ENCODE measurements at regions not wholly inside any gene's neighbourhood (a gene's known extent, or its start where the extent isn't known, plus 50 kb on each side); places are given as distances from the start of the nearest gene placed in this dataset.

DNA sequence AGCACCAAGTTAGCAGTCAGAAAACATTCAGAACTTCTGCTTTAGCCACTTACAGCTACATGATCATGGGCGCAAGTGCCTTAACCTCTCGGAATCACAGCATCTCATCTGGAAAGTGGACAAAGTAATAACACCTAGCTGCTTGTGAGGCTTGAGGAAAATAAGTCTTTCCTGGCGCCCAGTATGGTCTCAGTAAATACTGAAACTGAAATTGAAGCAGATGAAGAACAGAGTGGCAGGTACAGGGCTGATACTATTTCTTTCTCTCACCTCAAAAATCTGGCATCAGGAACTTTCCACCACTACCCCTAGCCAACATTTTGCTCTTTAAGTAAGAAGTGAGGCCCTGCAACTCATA is 129.7 kb upstream of the FUT8 start (continued):
- TF ChIP-seq, protein P1, sequence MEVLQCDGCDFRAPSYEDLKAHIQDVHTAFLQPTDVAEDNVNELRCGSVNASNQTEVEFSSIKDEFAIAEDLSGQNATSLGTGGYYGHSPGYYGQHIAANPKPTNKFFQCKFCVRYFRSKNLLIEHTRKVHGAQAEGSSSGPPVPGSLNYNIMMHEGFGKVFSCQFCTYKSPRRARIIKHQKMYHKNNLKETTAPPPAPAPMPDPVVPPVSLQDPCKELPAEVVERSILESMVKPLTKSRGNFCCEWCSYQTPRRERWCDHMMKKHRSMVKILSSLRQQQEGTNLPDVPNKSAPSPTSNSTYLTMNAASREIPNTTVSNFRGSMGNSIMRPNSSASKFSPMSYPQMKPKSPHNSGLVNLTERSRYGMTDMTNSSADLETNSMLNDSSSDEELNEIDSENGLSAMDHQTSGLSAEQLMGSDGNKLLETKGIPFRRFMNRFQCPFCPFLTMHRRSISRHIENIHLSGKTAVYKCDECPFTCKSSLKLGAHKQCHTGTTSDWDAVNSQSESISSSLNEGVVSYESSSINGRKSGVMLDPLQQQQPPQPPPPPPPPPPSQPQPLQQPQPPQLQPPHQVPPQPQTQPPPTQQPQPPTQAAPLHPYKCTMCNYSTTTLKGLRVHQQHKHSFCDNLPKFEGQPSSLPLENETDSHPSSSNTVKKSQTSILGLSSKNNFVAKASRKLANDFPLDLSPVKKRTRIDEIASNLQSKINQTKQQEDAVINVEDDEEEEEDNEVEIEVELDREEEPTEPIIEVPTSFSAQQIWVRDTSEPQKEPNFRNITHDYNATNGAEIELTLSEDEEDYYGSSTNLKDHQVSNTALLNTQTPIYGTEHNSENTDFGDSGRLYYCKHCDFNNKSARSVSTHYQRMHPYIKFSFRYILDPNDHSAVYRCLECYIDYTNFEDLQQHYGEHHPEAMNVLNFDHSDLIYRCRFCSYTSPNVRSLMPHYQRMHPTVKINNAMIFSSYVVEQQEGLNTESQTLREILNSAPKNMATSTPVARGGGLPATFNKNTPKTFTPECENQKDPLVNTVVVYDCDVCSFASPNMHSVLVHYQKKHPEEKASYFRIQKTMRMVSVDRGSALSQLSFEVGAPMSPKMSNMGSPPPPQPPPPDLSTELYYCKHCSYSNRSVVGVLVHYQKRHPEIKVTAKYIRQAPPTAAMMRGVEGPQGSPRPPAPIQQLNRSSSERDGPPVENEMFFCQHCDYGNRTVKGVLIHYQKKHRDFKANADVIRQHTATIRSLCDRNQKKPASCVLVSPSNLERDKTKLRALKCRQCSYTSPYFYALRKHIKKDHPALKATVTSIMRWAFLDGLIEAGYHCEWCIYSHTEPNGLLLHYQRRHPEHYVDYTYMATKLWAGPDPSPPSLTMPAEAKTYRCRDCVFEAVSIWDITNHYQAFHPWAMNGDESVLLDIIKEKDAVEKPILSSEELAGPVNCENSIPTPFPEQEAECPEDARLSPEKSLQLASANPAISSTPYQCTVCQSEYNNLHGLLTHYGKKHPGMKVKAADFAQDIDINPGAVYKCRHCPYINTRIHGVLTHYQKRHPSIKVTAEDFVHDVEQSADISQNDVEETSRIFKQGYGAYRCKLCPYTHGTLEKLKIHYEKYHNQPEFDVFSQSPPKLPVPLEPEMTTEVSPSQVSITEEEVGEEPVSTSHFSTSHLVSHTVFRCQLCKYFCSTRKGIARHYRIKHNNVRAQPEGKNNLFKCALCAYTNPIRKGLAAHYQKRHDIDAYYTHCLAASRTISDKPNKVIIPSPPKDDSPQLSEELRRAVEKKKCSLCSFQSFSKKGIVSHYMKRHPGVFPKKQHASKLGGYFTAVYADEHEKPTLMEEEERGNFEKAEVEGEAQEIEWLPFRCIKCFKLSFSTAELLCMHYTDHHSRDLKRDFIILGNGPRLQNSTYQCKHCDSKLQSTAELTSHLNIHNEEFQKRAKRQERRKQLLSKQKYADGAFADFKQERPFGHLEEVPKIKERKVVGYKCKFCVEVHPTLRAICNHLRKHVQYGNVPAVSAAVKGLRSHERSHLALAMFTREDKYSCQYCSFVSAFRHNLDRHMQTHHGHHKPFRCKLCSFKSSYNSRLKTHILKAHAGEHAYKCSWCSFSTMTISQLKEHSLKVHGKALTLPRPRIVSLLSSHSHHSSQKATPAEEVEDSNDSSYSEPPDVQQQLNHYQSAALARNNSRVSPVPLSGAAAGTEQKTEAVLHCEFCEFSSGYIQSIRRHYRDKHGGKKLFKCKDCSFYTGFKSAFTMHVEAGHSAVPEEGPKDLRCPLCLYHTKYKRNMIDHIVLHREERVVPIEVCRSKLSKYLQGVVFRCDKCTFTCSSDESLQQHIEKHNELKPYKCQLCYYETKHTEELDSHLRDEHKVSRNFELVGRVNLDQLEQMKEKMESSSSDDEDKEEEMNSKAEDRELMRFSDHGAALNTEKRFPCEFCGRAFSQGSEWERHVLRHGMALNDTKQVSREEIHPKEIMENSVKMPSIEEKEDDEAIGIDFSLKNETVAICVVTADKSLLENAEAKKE (CRISPR knock-in tag; IDR thresholded peaks at IDR 0.05), result no peak
- TF ChIP-seq, protein P2, sequence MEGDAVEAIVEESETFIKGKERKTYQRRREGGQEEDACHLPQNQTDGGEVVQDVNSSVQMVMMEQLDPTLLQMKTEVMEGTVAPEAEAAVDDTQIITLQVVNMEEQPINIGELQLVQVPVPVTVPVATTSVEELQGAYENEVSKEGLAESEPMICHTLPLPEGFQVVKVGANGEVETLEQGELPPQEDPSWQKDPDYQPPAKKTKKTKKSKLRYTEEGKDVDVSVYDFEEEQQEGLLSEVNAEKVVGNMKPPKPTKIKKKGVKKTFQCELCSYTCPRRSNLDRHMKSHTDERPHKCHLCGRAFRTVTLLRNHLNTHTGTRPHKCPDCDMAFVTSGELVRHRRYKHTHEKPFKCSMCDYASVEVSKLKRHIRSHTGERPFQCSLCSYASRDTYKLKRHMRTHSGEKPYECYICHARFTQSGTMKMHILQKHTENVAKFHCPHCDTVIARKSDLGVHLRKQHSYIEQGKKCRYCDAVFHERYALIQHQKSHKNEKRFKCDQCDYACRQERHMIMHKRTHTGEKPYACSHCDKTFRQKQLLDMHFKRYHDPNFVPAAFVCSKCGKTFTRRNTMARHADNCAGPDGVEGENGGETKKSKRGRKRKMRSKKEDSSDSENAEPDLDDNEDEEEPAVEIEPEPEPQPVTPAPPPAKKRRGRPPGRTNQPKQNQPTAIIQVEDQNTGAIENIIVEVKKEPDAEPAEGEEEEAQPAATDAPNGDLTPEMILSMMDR (conservative IDR thresholded peaks at IDR 0.05; ENCODE audit: low read depth in 2 of 2), result no peak
- TF ChIP-seq EZH2phosphoT487 (IDR thresholded peaks at IDR 0.05; ENCODE audit: unreplicated experiment), result no peak
- TF ChIP-seq POLR2AphosphoS5 (IDR thresholded peaks at IDR 0.05; ENCODE audit: low read depth), result no peak
- TF ChIP-seq CREB1 (CRISPR knock-in tag; IDR thresholded peaks at IDR 0.05; ENCODE audit: low read depth), result no peak
- no peak for TF ChIP-seq ZNF114 (CRISPR knock-in tag; IDR thresholded peaks at IDR 0.05)

DNA sequence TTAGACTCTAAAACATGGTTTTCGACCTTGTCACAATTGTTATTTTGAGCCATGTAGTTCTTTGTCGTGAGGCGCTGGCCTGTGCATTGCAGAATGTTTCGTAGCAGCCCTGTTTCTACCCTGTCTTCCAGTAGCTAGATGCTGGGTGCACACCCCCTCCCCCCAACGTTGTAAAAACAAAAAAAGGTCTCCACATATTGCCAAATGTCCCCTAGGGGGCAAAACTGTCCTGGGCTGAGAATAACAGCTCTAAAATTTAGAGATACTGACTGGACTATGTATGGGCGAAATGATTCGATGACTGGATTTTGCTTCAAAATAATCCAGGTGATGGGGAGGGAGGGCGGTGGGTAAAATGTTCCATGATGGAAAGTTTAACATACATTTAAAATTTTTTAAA is 126.1 kb upstream of the FUT8 start:
- H3K4me3 Mint-ChIP-seq, result no peak overlapping the region
- H3K4me2 ChIP-seq, result no peak overlapping the region
- no peaks in the 10 kb centered on the region for H3F3A ChIP-seq (replicated peaks; ENCODE audit: low read depth)
- DNase-seq (ENCODE audit: low spot score), result peak; percentile 38
- H2AFZ ChIP-seq, result no peak overlapping the region
- no peak for ATAC-seq
- no peaks in the 10 kb centered on the region for H3K36me3 Mint-ChIP-seq (ENCODE audit: low read depth)
- H3K9me3 Mint-ChIP-seq, result peaks cover 3% of the 10 kb centered on the region; the same call in 1 of the 3 replicates
- H3K27ac ChIP-seq (ENCODE audit: low read depth), result no peak overlapping the region
- no peaks in the 10 kb centered on the region for H3K36me3 ChIP-seq (ENCODE audit: insufficient read depth)
- no peaks in the 10 kb centered on the region for H3K9me2 ChIP-seq (ENCODE audit: insufficient read depth)
- H3K4me3 ChIP-seq, result no peak overlapping the region
- peaks cover 12% of the 10 kb centered on the region for H3K4me1 ChIP-seq (ENCODE audit: insufficient read depth)
- H3K27ac Mint-ChIP-seq, result no peak overlapping the region; the same call in 1 of the 2 replicates
- no peaks in the 10 kb centered on the region for H3K27me3 ChIP-seq (ENCODE audit: insufficient read depth)
- no peak for TF ChIP-seq EZH2phosphoT487 (IDR thresholded peaks at IDR 0.05; ENCODE audit: unreplicated experiment)
- TF ChIP-seq, protein P2 (conservative IDR thresholded peaks at IDR 0.05; ENCODE audit: low read depth in 2 of 2), result peak; percentile 34 to 44
- no peaks in the 10 kb centered on the region for H3K79me2 ChIP-seq (replicated peaks; ENCODE audit: insufficient read depth)
- H4K20me1 ChIP-seq (replicated peaks; ENCODE audit: insufficient read depth), result no peaks in the 10 kb centered on the region
- peaks cover 23% of the 10 kb centered on the region for H3K4me1 Mint-ChIP-seq
- peaks cover 2% of the 10 kb centered on the region for H3K27me3 Mint-ChIP-seq (ENCODE audit: insufficient read depth, low read depth, poor library complexity)

Data from GM23338 (cell line).